Umbilical cord (tissue), 1 donor: ENCODE measurements at regions not wholly inside any gene's neighbourhood (a gene's known extent, or its start where the extent isn't known, plus 50 kb on each side); places are given as distances from the start of the nearest gene placed in this dataset.
"Not testable (repeated sequence)": the region's sequence is repeated elsewhere in the genome, so short reads cannot be mapped to it uniquely, and the experiment has no call there.

Source experiments
- DNase-seq: peaks from one replicate; pipeline ENCODE4 v3.0.0-alpha.2; 2015; ENCODE audit warnings: low spot score

- no peak for DNase-seq
Observed at GRCh38 chr2:5144159-5144558, 548.0 kb upstream of the SOX11 start.

- peak; percentile 10 for DNase-seq
Observed at GRCh38 chr2:5145053-5145452, 547.1 kb upstream of the SOX11 start.

GRCh38 chr2:5145801-5146200 lies 546.4 kb upstream of the SOX11 start:
- no peak for DNase-seq

GRCh38 chr2:5148392-5149085 lies 543.6 kb upstream of the SOX11 start:
- no peak for DNase-seq

- no peak for DNase-seq
Observed at GRCh38 chr2:5150871-5151270, 541.3 kb upstream of the SOX11 start.

- peak; percentile 10 for DNase-seq
Observed at GRCh38 chr2:5164776-5165525, 527.2 kb upstream of the SOX11 start.

GRCh38 chr2:5172923-5173322 lies 519.3 kb upstream of the SOX11 start:
- no peak for DNase-seq

- DNase-seq, result no peak
Observed at GRCh38 chr2:5173876-5174535, 518.2 kb upstream of the SOX11 start.

GRCh38 chr2:5175231-5175630 lies 517.0 kb upstream of the SOX11 start:
- DNase-seq, result no peak

- no peak for DNase-seq
Observed at GRCh38 chr2:5176764-5177163, 515.4 kb upstream of the SOX11 start.

GRCh38 chr2:5183031-5183430 lies 509.2 kb upstream of the SOX11 start:
- DNase-seq, result no peak

GRCh38 chr2:5187283-5187682 lies 504.9 kb upstream of the SOX11 start:
- DNase-seq, result no peak

GRCh38 chr2:5188636-5189035 lies 503.5 kb upstream of the SOX11 start:
- no peak for DNase-seq

GRCh38 chr2:5190023-5190422 lies 502.2 kb upstream of the SOX11 start:
- DNase-seq, result no peak

GRCh38 chr2:5195636-5196035 lies 496.5 kb upstream of the SOX11 start:
- DNase-seq, result no peak

GRCh38 chr2:5203134-5203755 lies 488.9 kb upstream of the SOX11 start:
- DNase-seq, result no peak

- DNase-seq, result not testable (repeated sequence)
Observed at GRCh38 chr2:5206742-5207141, 485.4 kb upstream of the SOX11 start.

- no peak for DNase-seq
Observed at GRCh38 chr2:5215989-5216607, 476.1 kb upstream of the SOX11 start.

GRCh38 chr2:5227062-5227699 lies 465.0 kb upstream of the SOX11 start:
- no peak for DNase-seq

GRCh38 chr2:5229574-5229973 lies 462.6 kb upstream of the SOX11 start:
- DNase-seq, result no peak

- DNase-seq, result no peak
Observed at GRCh38 chr2:5230444-5230843, 461.7 kb upstream of the SOX11 start.
